ENCODE measurements at regions not wholly inside any gene's neighbourhood (a gene's known extent, or its start where the extent isn't known, plus 50 kb on each side); places are given as distances from the start of the nearest gene placed in this dataset.

DNA sequence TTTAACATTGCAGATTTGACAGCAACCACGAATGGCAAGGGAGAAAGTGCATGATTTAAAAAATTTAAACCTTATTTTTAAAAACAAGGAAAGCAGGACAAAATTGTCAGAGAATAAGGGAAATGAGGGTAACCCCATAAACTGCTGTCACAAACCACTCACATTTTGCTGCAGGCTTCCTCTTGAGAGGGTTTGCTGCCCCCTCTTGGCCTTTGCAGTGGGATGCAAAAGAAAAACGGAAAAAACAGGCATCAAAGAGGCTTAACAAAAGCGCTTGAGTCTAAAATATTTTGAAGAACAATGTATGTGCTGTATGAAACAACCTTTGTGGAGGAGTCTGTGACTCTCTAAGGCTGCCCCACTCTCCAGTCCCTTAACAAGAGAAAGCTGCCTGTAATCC lies 91.6 kb downstream of the TMX3 start:
- TF ChIP-seq, protein P1, sequence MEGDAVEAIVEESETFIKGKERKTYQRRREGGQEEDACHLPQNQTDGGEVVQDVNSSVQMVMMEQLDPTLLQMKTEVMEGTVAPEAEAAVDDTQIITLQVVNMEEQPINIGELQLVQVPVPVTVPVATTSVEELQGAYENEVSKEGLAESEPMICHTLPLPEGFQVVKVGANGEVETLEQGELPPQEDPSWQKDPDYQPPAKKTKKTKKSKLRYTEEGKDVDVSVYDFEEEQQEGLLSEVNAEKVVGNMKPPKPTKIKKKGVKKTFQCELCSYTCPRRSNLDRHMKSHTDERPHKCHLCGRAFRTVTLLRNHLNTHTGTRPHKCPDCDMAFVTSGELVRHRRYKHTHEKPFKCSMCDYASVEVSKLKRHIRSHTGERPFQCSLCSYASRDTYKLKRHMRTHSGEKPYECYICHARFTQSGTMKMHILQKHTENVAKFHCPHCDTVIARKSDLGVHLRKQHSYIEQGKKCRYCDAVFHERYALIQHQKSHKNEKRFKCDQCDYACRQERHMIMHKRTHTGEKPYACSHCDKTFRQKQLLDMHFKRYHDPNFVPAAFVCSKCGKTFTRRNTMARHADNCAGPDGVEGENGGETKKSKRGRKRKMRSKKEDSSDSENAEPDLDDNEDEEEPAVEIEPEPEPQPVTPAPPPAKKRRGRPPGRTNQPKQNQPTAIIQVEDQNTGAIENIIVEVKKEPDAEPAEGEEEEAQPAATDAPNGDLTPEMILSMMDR (IDR thresholded peaks at IDR 0.05), result no peak
- no peak for TF ChIP-seq POLR2A (IDR thresholded peaks at IDR 0.05)
- no peak for TF ChIP-seq EP300 (IDR thresholded peaks at IDR 0.05)
- no peaks in the 10 kb centered on the region for H3K36me3 ChIP-seq
- peak in 2 of 5 donors; percentile 10 to 24 for DNase-seq
- no peaks in the 10 kb centered on the region for H3K27me3 ChIP-seq
- no peak overlapping the region for H3K4me3 ChIP-seq
- no peaks in the 10 kb centered on the region for H3K4me1 ChIP-seq (ENCODE audit: insufficient read depth)
- whole genome bisulfite sequencing, 3 donors, result 4 to 5% (median 4%) methylated on average over 2 to 3 of the region's 3 CpGs
- intact Hi-C loops (cut with DNase I), result no loop called here
- no peak overlapping the region for H3K27ac ChIP-seq
- no peaks in the 10 kb centered on the region for H3K9me3 ChIP-seq

DNA sequence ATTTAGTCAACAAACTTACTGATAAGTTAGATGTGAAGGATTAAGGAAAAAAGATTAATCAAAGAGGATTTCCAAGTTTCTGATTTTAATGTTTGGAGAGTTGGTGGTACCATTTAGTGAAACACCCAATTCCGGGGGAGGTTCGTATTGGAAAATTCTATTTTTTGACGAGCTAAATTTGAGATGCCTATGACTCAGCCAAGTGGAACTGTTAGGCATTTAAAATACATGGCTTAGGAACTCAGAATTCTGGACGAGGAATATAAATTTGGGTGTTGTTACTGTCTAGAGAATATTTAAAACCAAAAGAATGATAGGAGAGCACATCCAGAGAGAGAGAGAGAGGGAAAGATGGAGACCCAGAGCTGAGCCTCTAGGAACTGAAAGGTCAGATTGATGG lies 103.6 kb downstream of the TMX3 start:
- no peak overlapping the region for H3K27ac ChIP-seq
- no peaks in the 10 kb centered on the region for H3K27me3 ChIP-seq
- WGBS, 3 donors, result 73 to 81% (median 79%) methylated on average over 4 of the region's 4 CpGs
- no peaks in the 10 kb centered on the region for H3K9me3 ChIP-seq
- no peaks in the 10 kb centered on the region for H3K4me1 ChIP-seq (ENCODE audit: insufficient read depth)
- no peaks in the 10 kb centered on the region for H3K36me3 ChIP-seq
- intact Hi-C loops (cut with DNase I), result no loop called here
- DNase-seq, result no peak
- no peak overlapping the region for H3K4me3 ChIP-seq
- no peak for TF ChIP-seq EP300 (IDR thresholded peaks at IDR 0.05)
- no peak for TF ChIP-seq POLR2A (IDR thresholded peaks at IDR 0.05)
- TF ChIP-seq, protein P1 (IDR thresholded peaks at IDR 0.05), result no peak

- intact Hi-C loops (cut with DNase I), result no loop called here
- 78 to 88% (median 79%) methylated on average over 6 of the region's 6 CpGs for WGBS, 3 donors
- Histone ChIP-seq H3K4me3 (no peak overlapping the region), H3K4me1 (ENCODE audit: insufficient read depth) (no peaks in the 10 kb centered on the region), H3K27ac (no peak overlapping the region), H3K9me3 (no peaks in the 10 kb centered on the region), H3K36me3 (no peaks in the 10 kb centered on the region), H3K27me3 (no peaks in the 10 kb centered on the region)
- no peak for TF ChIP-seq POLR2A (IDR thresholded peaks at IDR 0.05)
- DNase-seq, result no peak
These were observed 105.9 kb downstream of the TMX3 start for GRCh38 chr18:68608851-68609490.

GRCh38 chr18:68607852-68608251 lies 107.1 kb downstream of the TMX3 start:
- no peaks in the 10 kb centered on the region for H3K27me3 ChIP-seq

DNA sequence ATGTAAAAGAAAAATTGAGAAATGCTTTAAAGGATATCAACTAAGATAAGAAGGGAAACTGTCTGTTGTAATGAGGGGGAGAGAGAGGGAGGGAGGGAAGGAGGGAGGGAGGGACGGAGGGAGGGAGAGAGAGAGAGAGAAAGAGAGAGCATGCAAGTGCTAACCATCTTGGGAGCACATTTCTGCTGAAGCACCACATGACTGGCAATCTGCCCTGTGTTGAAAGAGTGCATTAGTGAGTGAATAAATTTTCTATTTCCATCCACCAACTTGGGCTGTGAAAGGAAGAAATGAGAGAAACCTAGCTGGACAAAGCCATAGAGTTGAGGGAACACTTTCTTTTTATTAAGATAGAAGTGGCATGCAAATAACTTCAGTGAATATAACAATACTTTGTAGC lies 110.7 kb downstream of the TMX3 start:
- H3K4me1 ChIP-seq (ENCODE audit: insufficient read depth), result no peaks in the 10 kb centered on the region
- H3K36me3 ChIP-seq, result no peaks in the 10 kb centered on the region
- no peak for TF ChIP-seq POLR2A (IDR thresholded peaks at IDR 0.05)
- TF ChIP-seq, protein P1 (IDR thresholded peaks at IDR 0.05), result no peak
- no peak for TF ChIP-seq EP300 (IDR thresholded peaks at IDR 0.05)
- intact Hi-C loops (cut with DNase I), result no loop called here
- 15 to 48% (median 25%) methylated on average over 1 of the region's 1 CpG for whole genome bisulfite sequencing, 3 donors
- DNase-seq, result no peak
- no peaks in the 10 kb centered on the region for H3K9me3 ChIP-seq
- H3K27ac ChIP-seq, result no peak overlapping the region
- no peak overlapping the region for H3K4me3 ChIP-seq
- H3K27me3 ChIP-seq, result no peaks in the 10 kb centered on the region

More at GRCh38 chr18:68607852-68608251, 107.1 kb downstream of the TMX3 start:
- Histone ChIP-seq H3K27ac (no peak overlapping the region), H3K9me3 (no peaks in the 10 kb centered on the region), H3K36me3 (no peaks in the 10 kb centered on the region), H3K4me3 (no peak overlapping the region), H3K4me1 (ENCODE audit: insufficient read depth) (no peaks in the 10 kb centered on the region)
- no peak for DNase-seq
- WGBS, 3 donors, result 93 to 98% (median 94%) methylated on average over 2 of the region's 2 CpGs
- TF ChIP-seq, protein P1 (IDR thresholded peaks at IDR 0.05), result no peak
- no peak for TF ChIP-seq EP300 (IDR thresholded peaks at IDR 0.05)
- TF ChIP-seq POLR2A (IDR thresholded peaks at IDR 0.05), result no peak
- intact Hi-C loops (cut with DNase I), result no loop called here

All from ovary (tissue), 7 donors.